Right kidney (tissue), 1 donor: ENCODE measurements at regions not wholly inside any gene's neighbourhood (a gene's known extent, or its start where the extent isn't known, plus 50 kb on each side); places are given as distances from the start of the nearest gene placed in this dataset.
"Not testable (repeated sequence)": the region's sequence is repeated elsewhere in the genome, so short reads cannot be mapped to it uniquely, and the experiment has no call there.

Experiments
- DNase-seq: peaks from one replicate; pipeline ENCODE4 v3.0.0-alpha.2; 2016

- no peak for DNase-seq
Measured at GRCh38 chrX:41981481-41982013, 58.2 kb upstream of the CASK start.

- not testable (repeated sequence) for DNase-seq
Measured at GRCh38 chrX:41974677-41975076, 51.3 kb upstream of the CASK start.

GRCh38 chrX:41973208-41973607 is 49.9 kb upstream of the CASK start:
- no peak for DNase-seq
